ENCODE measurements at regions not wholly inside any gene's neighbourhood (a gene's known extent, or its start where the extent isn't known, plus 50 kb on each side); places are given as distances from the start of the nearest gene placed in this dataset.
"Not testable (repeated sequence)": the region's sequence is repeated elsewhere in the genome, so short reads cannot be mapped to it uniquely, and the experiment has no call there.

- H3K9me3 ChIP-seq: no peaks in the 10 kb centered on the region
- DNase-seq (ENCODE audit: low spot score in 2 of 2): no peak
- H3K27ac ChIP-seq: no peak overlapping the region
- no peak for TF ChIP-seq CTCF (IDR thresholded peaks at IDR 0.05)
- TF ChIP-seq POLR2AphosphoS5 (IDR thresholded peaks at IDR 0.05): no peak
- TF ChIP-seq POLR2A (IDR thresholded peaks at IDR 0.05): no peak
- no peak overlapping the region for H3K4me3 ChIP-seq
- H3K27me3 ChIP-seq: no peaks in the 10 kb centered on the region
- intact Hi-C loops (cut with DNase I; ENCODE audit: low total_unique reads): no loop called here
- H3K4me1 ChIP-seq: no peaks in the 10 kb centered on the region
- no peaks in the 10 kb centered on the region for H3K36me3 ChIP-seq
Observed at GRCh38 chr14:87255058-87255457, 737.9 kb downstream of the GALC start.

- Histone ChIP-seq H3K4me1 (no peaks in the 10 kb centered on the region), H3K27me3 (no peaks in the 10 kb centered on the region), H3K36me3 (no peaks in the 10 kb centered on the region), H3K27ac (no peak overlapping the region), H3K4me3 (no peak overlapping the region), H3K9me3 (no peaks in the 10 kb centered on the region)
- no peak for DNase-seq (ENCODE audit: low spot score in 2 of 2)
- intact Hi-C loops (cut with DNase I; ENCODE audit: low total_unique reads): no loop called here
- TF ChIP-seq CTCF (IDR thresholded peaks at IDR 0.05) (no peak), POLR2AphosphoS5 (IDR thresholded peaks at IDR 0.05) (no peak), POLR2A (IDR thresholded peaks at IDR 0.05) (no peak)
Observed at GRCh38 chr14:87254331-87254874, 738.6 kb downstream of the GALC start.

- H3K9me3 ChIP-seq; intact Hi-C loops (cut with DNase I; ENCODE audit: low total_unique reads); H3K27me3 ChIP-seq; H3K4me1 ChIP-seq; DNase-seq (ENCODE audit: low spot score in 2 of 2); H3K36me3 ChIP-seq; H3K27ac ChIP-seq; H3K4me3 ChIP-seq: not testable (repeated sequence)
Observed at GRCh38 chr14:87253791-87254190, 739.2 kb downstream of the GALC start.

DNA sequence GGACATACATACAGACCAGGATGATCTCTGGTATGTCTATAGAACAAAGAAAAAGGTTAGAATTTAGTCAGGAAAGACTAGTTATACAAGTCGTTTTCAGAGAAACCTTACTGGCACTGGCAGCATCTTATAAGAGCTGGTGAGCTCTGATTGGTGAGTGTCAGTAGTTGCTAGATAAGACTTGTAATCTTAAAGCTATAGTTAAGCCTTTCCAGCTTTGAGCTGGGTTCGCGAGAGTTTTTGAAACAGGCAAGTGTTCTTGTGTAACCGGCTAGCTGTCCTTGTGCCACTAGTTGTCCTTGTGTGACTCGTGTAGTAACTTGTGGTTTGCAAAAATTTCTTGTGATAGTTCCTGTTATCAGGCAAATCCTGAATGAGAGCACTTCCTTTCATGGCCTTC is 740.9 kb downstream of the GALC start:
- H3K4me1 ChIP-seq: no peaks in the 10 kb centered on the region
- no peak overlapping the region for H3K27ac ChIP-seq
- no peaks in the 10 kb centered on the region for H3K36me3 ChIP-seq
- no peaks in the 10 kb centered on the region for H3K9me3 ChIP-seq
- intact Hi-C loops (cut with DNase I; ENCODE audit: low total_unique reads): no loop called here
- no peaks in the 10 kb centered on the region for H3K27me3 ChIP-seq
- TF ChIP-seq POLR2AphosphoS5 (IDR thresholded peaks at IDR 0.05): no peak
- TF ChIP-seq POLR2A (IDR thresholded peaks at IDR 0.05): no peak
- TF ChIP-seq CTCF (IDR thresholded peaks at IDR 0.05): no peak
- no peak overlapping the region for H3K4me3 ChIP-seq
- DNase-seq (ENCODE audit: low spot score in 2 of 2): no peak

DNA sequence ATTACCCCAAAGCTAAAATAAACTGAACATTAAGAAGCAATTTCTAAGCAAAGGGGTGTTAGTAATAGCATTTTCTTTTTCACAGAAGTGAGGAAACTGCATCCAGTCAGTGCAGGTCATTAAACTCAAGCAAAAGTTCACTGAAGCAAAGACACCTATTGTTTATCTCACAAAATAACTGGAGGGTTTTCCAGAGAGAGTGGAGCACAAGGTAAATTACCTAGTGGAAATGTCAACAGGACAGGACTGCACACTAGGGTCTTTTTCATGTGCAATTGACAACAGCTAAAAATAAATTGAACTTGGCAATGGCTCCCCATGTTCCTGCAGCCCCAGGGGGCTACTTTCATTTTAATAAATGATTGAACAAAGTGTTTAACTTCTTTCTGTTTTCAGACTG is 742.0 kb downstream of the GALC start:
- no peak for DNase-seq (ENCODE audit: low spot score in 2 of 2)
- no peak for TF ChIP-seq CTCF (IDR thresholded peaks at IDR 0.05)
- TF ChIP-seq POLR2A (IDR thresholded peaks at IDR 0.05): no peak
- Histone ChIP-seq H3K4me1 (no peaks in the 10 kb centered on the region), H3K36me3 (no peaks in the 10 kb centered on the region), H3K4me3 (no peak overlapping the region), H3K27ac (no peak overlapping the region), H3K27me3 (no peaks in the 10 kb centered on the region), H3K9me3 (no peaks in the 10 kb centered on the region)
- intact Hi-C loops (cut with DNase I; ENCODE audit: low total_unique reads): no loop called here

Measured in breast epithelium (tissue), 4 donors.